Effector memory CD4-positive, alpha-beta T cell (primary cell): ENCODE measurements at regions not wholly inside any gene's neighbourhood (a gene's known extent, or its start where the extent isn't known, plus 50 kb on each side); places are given as distances from the start of the nearest gene placed in this dataset.

Source experiments
- DNase-seq, 3 donors: peaks; one replicate each; pipeline ENCODE4 v3.0.0-alpha.2; 2020
- H3K27ac ChIP-seq: 2 replicates; pipeline ENCODE4 v1.7.0; 2013; ENCODE audit warnings: mild to moderate bottlenecking, low read length, moderate library complexity; ENCODE audit not compliant: insufficient read depth, poor library complexity, severe bottlenecking
- H3K27me3 ChIP-seq: replicated peaks from 2 replicates; pipeline ENCODE4 v1.7.0; 2013; ENCODE audit warnings: mild to moderate bottlenecking, low read length; ENCODE audit not compliant: insufficient read depth, control insufficient read depth, poor library complexity, severe bottlenecking
- H3K36me3 ChIP-seq: 2 replicates; pipeline ENCODE4 v1.7.0; 2013; ENCODE audit warnings: mild to moderate bottlenecking, low read length, moderate library complexity; ENCODE audit not compliant: control insufficient read depth, insufficient read depth
- H3K4me1 ChIP-seq: 2 replicates; pipeline ENCODE4 v1.7.0; 2013; ENCODE audit warnings: low read length, mild to moderate bottlenecking; ENCODE audit not compliant: control insufficient read depth, insufficient read depth, poor library complexity, severe bottlenecking
- H3K4me3 ChIP-seq: 2 replicates; pipeline ENCODE4 v1.7.0; 2013; ENCODE audit warnings: low read length, low read depth, mild to moderate bottlenecking; ENCODE audit not compliant: insufficient read depth, poor library complexity, severe bottlenecking
- H3K9me3 ChIP-seq: 2 replicates; pipeline ENCODE4 v1.7.0; 2013; ENCODE audit warnings: mild to moderate bottlenecking, low read length, moderate library complexity; ENCODE audit not compliant: control insufficient read depth

GRCh38 chr13:80399340-80400163, 58.6 kb upstream of the SPRY2 start:
- H3K36me3 ChIP-seq, result no peaks in the 10 kb centered on the region
- no peaks in the 10 kb centered on the region for H3K9me3 ChIP-seq
- H3K27ac ChIP-seq, result no peak overlapping the region
- DNase-seq, result no peak
- no peak overlapping the region for H3K4me3 ChIP-seq
- no peaks in the 10 kb centered on the region for H3K27me3 ChIP-seq
- peaks cover 3% of the 10 kb centered on the region for H3K4me1 ChIP-seq
